ENCODE measurements at regions not wholly inside any gene's neighbourhood (a gene's known extent, or its start where the extent isn't known, plus 50 kb on each side); places are given as distances from the start of the nearest gene placed in this dataset.
"Not testable (repeated sequence)": the region's sequence is repeated elsewhere in the genome, so short reads cannot be mapped to it uniquely, and the experiment has no call there.

DNA sequence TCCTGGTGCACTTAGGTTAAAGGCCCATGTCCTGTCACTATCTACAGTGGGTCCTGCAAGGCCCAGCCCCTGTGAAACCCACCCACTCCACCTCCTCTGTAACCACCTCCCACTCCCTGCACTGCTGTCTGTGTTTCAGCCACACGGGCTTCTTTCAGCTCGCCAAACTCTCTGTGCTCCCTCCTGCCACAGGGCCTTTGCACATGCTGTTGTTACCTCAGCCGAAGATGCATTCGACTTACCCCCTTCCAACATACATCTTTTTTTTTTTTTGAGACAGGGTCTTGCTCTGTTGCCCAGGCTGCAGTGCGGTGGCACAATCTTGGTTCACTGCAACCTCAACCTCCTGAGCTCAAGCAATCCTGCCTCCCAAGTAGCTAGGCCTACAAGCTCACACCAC lies 76.5 kb upstream of the RPL38 start:
- TF ChIP-seq, protein P1, sequence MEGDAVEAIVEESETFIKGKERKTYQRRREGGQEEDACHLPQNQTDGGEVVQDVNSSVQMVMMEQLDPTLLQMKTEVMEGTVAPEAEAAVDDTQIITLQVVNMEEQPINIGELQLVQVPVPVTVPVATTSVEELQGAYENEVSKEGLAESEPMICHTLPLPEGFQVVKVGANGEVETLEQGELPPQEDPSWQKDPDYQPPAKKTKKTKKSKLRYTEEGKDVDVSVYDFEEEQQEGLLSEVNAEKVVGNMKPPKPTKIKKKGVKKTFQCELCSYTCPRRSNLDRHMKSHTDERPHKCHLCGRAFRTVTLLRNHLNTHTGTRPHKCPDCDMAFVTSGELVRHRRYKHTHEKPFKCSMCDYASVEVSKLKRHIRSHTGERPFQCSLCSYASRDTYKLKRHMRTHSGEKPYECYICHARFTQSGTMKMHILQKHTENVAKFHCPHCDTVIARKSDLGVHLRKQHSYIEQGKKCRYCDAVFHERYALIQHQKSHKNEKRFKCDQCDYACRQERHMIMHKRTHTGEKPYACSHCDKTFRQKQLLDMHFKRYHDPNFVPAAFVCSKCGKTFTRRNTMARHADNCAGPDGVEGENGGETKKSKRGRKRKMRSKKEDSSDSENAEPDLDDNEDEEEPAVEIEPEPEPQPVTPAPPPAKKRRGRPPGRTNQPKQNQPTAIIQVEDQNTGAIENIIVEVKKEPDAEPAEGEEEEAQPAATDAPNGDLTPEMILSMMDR (IDR thresholded peaks at IDR 0.05; ENCODE audit: low read depth, low read length) = no peak
- DNase-seq (ENCODE audit: extremely low read depth, low read depth) = no peak

DNA sequence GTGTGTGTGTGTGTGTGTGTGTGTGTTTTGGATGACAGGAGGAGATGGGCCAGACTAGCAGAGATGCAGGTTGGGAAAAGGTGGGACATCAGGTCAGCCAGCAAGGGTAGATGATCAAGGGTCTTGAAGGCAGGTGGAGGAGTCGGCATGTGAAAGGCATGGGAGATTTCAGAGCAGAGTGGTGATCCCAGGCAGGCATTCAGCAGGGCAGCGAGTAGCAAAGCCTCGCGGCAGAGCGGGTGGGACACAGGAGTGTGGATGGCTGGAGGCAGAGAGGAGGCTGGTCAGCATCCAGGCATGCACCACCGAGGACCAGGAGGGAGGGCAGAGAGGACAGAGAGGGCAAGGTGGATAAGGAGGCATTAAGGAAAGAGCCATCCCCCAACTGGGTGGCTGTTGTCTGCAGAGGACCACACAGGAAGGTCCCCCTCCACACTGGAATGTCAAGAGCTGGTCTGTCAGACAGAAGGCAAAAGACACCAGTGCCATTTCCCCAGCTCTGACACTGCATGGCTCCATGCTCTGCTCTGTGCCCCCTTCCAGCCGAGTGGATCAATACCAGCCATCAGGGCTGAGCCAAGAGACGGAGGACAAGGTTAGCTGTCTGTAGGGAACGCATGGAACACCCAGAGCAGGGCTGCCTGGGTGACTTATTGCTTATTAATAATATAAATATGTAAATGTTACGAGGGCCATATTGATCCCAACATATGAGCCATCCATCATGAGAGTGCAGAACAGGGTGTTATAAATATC lies 74.8 kb upstream of the RPL38 start:
- TF ChIP-seq, protein P1 (IDR thresholded peaks at IDR 0.05; ENCODE audit: low read depth, low read length) = no peak

DNA sequence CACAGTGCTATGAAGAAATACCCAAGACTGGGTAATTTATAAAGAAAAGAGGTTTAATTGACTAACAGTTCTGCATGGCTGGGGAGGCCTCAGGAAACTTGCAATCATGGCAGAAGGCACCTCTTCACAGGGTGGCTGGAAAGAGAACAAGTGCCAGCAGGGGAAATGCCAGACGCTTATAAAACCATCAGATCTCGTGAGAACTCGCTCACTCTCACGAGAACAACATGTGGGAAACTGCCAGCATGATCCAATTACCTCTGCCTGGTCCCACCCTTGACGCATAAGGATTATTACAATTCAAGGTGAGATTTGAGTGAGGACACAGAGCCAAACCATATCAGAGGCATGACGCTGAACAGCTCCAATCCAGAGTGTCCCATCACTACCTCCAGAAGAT lies 73.7 kb upstream of the RPL38 start:
- not testable (repeated sequence) for DNase-seq (ENCODE audit: extremely low read depth, low read depth)

More for the DNA sequence above, 74.8 kb upstream of the RPL38 start:
- no peak for DNase-seq (ENCODE audit: extremely low read depth, low read depth)

DNA sequence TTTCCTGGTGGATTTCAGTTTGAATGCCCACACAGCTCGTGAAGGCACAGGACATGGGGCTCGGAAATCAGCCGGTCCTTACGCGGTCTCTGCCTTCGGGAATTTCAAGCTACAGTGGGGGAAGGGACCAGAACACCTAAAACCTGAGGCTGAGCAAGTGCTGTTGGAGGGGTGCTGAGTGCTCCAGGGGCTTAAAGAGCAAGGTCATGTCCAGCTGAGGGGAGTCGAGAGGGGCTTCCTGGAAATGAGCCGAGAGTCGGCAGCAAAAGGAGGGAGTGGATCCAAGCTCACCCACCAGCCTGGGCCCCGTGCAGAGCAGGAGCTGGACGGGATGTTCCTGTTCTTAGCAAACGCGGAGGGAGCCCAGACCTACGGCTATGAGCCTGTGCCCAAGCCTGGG lies 73.2 kb upstream of the RPL38 start:
- TF ChIP-seq, protein P1 (IDR thresholded peaks at IDR 0.05; ENCODE audit: low read depth, low read length) = no peak
- no peak for DNase-seq (ENCODE audit: extremely low read depth, low read depth)

DNA sequence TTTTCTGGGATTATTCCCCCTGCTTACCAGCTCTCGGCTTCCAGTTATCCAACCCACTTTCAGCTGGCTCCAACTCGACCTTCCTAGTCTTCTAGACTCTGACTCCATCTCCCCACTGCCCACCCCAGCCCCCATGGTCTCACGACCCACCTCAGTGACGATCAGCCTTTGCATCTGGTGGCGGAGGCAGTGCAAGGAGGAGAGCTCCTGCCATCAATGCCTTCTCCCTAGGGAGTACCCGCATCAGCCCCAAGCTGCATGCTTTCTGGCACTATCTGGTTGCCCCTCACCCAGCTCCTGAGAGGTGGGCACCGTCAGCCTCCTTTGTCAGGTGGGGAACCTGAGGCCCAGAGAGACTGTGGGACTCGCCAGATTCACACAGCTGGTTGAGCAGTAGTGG lies 72.6 kb upstream of the RPL38 start:
- TF ChIP-seq, protein P1 (IDR thresholded peaks at IDR 0.05; ENCODE audit: low read depth, low read length) = no peak
- no peak for DNase-seq (ENCODE audit: extremely low read depth, low read depth)

DNA sequence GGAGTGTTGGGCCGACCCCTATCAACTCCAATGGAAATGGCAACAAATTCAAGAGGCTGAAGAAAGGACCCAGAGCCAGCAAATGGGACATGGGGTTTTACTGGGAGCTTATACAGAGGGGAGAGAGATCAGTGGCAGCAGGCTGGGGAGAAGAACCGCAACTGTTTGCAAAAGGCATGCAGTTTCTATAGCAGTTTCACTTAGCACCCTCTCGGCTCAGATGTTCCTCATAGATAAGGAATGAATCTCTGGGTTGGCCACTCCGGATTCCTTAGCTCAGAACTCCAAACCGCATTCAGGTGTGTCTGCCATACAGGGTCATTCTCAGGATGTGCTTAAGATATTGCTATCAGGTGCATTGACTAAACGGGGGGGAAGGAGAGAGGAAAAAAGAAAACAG lies 71.1 kb upstream of the RPL38 start:
- no peak for DNase-seq (ENCODE audit: extremely low read depth, low read depth)
- TF ChIP-seq, protein P1 (IDR thresholded peaks at IDR 0.05; ENCODE audit: low read depth, low read length) = no peak

DNA sequence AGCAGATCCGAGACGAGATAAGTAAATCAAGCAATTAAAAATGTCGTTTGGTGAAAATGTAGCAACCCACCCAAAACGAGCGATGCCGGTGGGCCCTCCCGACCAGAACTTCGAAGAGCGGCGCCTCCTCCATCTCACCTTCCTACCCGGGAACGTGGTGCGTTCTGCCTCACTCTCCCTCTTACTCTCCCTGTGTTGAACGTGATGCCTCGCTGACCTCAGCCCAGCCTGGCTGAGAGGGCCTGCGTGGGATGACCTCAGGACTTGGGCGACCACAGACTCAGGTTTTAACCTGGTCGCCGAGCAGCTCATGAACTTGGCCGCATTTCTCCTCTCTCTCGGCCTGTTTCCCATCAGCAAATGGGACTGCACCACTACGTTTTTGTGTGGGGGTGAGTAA lies 69.7 kb upstream of the RPL38 start:
- DNase-seq (ENCODE audit: extremely low read depth, low read depth) = no peak
- TF ChIP-seq, protein P1 (IDR thresholded peaks at IDR 0.05; ENCODE audit: low read depth, low read length) = no peak

DNA sequence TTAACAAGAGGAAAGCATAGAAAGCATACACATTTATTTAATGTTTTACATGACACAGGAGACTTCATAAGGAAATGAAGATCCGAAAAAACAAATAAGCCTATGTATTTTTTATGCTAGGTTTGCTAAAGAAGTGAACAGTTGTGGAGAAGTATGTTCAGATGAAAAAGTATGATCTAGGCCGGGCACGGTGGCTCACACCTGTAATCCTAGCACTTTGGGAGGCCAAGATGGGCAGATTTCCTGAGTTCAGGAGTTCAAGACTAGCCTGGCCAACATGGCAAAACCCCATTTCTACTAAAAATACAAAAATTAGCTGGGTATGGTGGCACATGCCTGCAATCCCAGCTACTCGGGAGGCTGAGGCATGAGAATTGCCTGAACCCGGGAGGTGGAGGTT lies 69.2 kb upstream of the RPL38 start:
- not testable (repeated sequence) for DNase-seq (ENCODE audit: extremely low read depth, low read depth)
